Neuronal stem cell (in vitro differentiated cells): ENCODE measurements at regions not wholly inside any gene's neighbourhood (a gene's known extent, or its start where the extent isn't known, plus 50 kb on each side); places are given as distances from the start of the nearest gene placed in this dataset.
"Not testable (repeated sequence)": the region's sequence is repeated elsewhere in the genome, so short reads cannot be mapped to it uniquely, and the experiment has no call there.

Source experiments
- DNase-seq: peaks from one replicate; pipeline ENCODE4 v3.0.0-alpha.2; 2013; ENCODE audit warnings: low spot score
- H2AFZ ChIP-seq: one replicate; pipeline ENCODE4 v1.6.1; 2013; ENCODE audit warnings: mild to moderate bottlenecking, low read length, inconsistent platforms
- H2AK5ac ChIP-seq: 2 replicates; pipeline ENCODE4 v1.6.1; 2013; ENCODE audit warnings: low read depth, mild to moderate bottlenecking, inconsistent platforms, low read length, moderate library complexity, mixed read lengths
- H2BK120ac ChIP-seq: 2 replicates; pipeline ENCODE4 v1.6.1; 2013; ENCODE audit warnings: low read depth, mild to moderate bottlenecking, inconsistent platforms, low read length, moderate library complexity, mixed read lengths
- H2BK12ac ChIP-seq: one replicate; pipeline ENCODE4 v1.6.1; 2013; ENCODE audit warnings: low read length, inconsistent platforms
- H2BK15ac ChIP-seq: 2 replicates; pipeline ENCODE4 v1.6.1; 2013; ENCODE audit warnings: mild to moderate bottlenecking, low read length, inconsistent platforms, mixed read lengths
- H2BK5ac ChIP-seq: one replicate; pipeline ENCODE4 v1.6.1; 2013; ENCODE audit warnings: inconsistent platforms, mild to moderate bottlenecking, low read length, moderate library complexity
- H3K14ac ChIP-seq: one replicate; pipeline ENCODE4 v1.6.1; 2013; ENCODE audit warnings: low read length, inconsistent platforms
- H3K18ac ChIP-seq: 2 replicates; pipeline ENCODE4 v1.6.1; 2013; ENCODE audit warnings: low read length, inconsistent platforms
- H3K23ac ChIP-seq: 2 replicates; pipeline ENCODE4 v1.6.1; 2013; ENCODE audit warnings: low read depth, mild to moderate bottlenecking, mixed read lengths, low read length, inconsistent platforms; ENCODE audit not compliant: poor library complexity
- H3K27ac ChIP-seq: replicated peaks from 3 replicates; pipeline ENCODE4 v1.5.1; 2013; ENCODE audit warnings: low read length, inconsistent platforms
- H3K27me3 ChIP-seq, 3 experiments: 2 replicates each; pipeline ENCODE4 v1.6.1; 2013; ENCODE audit warnings: low read length in 3 of 3, mild to moderate bottlenecking in 2 of 3, inconsistent platforms in 1 of 3, low read depth in 1 of 3, mixed read lengths in 1 of 3, moderate library complexity in 1 of 3; ENCODE audit not compliant: control insufficient read depth in 3 of 3, insufficient read depth in 3 of 3
- H3K36me3 ChIP-seq, 2 donors: replicated peaks in 1 of 2; 2 replicates each; pipeline ENCODE4 v1.6.1; 2013; ENCODE audit warnings: low read length in 2 of 2; ENCODE audit not compliant: control insufficient read depth in 2 of 2, insufficient read depth in 2 of 2
- H3K4ac ChIP-seq: 2 replicates; pipeline ENCODE4 v1.6.1; 2013; ENCODE audit warnings: inconsistent platforms, mild to moderate bottlenecking, low read length, moderate library complexity
- H3K4me1 ChIP-seq, 2 donors: 1 replicate in 1 of 2; 2 replicates in 1 of 2; pipeline ENCODE4 v1.6.1; 2013; ENCODE audit warnings: low read length in 2 of 2, low read depth in 1 of 2; ENCODE audit not compliant: control insufficient read depth in 2 of 2, insufficient read depth in 1 of 2
- H3K4me2 ChIP-seq: one replicate; pipeline ENCODE4 v1.6.1; 2013; ENCODE audit warnings: mild to moderate bottlenecking, low read length, inconsistent platforms; ENCODE audit not compliant: insufficient read depth, poor library complexity, severe bottlenecking
- H3K4me3 ChIP-seq, 2 donors: 2 replicates each; pipeline ENCODE4 v1.5.1; 2013; ENCODE audit warnings: low read length in 2 of 2, mild to moderate bottlenecking in 2 of 2, inconsistent platforms in 1 of 2, moderate library complexity in 1 of 2
- H3K79me1 ChIP-seq: one replicate; pipeline ENCODE4 v1.6.1; 2013; ENCODE audit warnings: low read depth, mild to moderate bottlenecking, inconsistent platforms, low read length, moderate library complexity
- H3K9ac ChIP-seq: one replicate; pipeline ENCODE4 v1.6.1; 2013; ENCODE audit warnings: mild to moderate bottlenecking, low read depth, low read length, inconsistent platforms; ENCODE audit not compliant: poor library complexity
- H3K9me3 ChIP-seq, 2 donors: replicated peaks in 1 of 2; 2 replicates each; pipeline versions ENCODE3 to v1.6.1; 2013; ENCODE audit warnings: low read length in 2 of 2, mild to moderate bottlenecking in 2 of 2, inconsistent platforms in 1 of 2, low read depth in 1 of 2, mixed read lengths in 1 of 2, moderate library complexity in 1 of 2; ENCODE audit not compliant: control insufficient read depth in 2 of 2, insufficient read depth in 1 of 2
- H4K8ac ChIP-seq: one replicate; pipeline ENCODE4 v1.6.1; 2013; ENCODE audit warnings: low read depth, mild to moderate bottlenecking, inconsistent platforms, low read length, moderate library complexity
- H4K91ac ChIP-seq: one replicate; pipeline ENCODE4 v1.6.1; 2013; ENCODE audit warnings: low read length, low read depth, mild to moderate bottlenecking, inconsistent platforms; ENCODE audit not compliant: poor library complexity
- WGBS, 2 donors: extraction: QIAGEN DNeasy Blood & Tissue Kit; methylation state at CpG; one replicate each; pipeline ENCODE4 v1.1.7; 2013; ENCODE audit warnings: missing lambda C conversion rate in 2 of 2, mixed read lengths in 1 of 2; ENCODE audit not compliant: insufficient read length in 2 of 2, insufficient replicate concordance in 1 of 2; ENCODE audit errors: extremely low coverage in 2 of 2; 5-methylcytosine and 5-hydroxymethylcytosine counted together

- Histone ChIP-seq H2BK120ac (no peak overlapping the region), H3K4me2 (no peak overlapping the region), H3K23ac (no peak overlapping the region), H3K9me3 (no peaks in the 10 kb centered on the region), H3K9ac (no peak overlapping the region), H3K27me3 (no peaks in the 10 kb centered on the region), H3K4me1 (peaks cover 0 to 2% of the 10 kb centered on the region in 2 donors), H3K14ac (no peak overlapping the region), H3K4ac (no peak overlapping the region), H2BK5ac (no peak overlapping the region), H4K8ac (no peak overlapping the region), H2AFZ (no peak overlapping the region), H3K27ac (no peak overlapping the region), H2AK5ac (no peak overlapping the region), H2BK12ac (no peak overlapping the region), H3K4me3 (no peak overlapping the region), H3K18ac (no peak overlapping the region), H2BK15ac (no peak overlapping the region), H3K79me1 (no peaks in the 10 kb centered on the region), H4K91ac (no peak overlapping the region), H3K36me3 (no peaks in the 10 kb centered on the region)
- no peak for DNase-seq
- WGBS, 2 donors = no CpG with 5 or more reads among the region's 2 CpGs
Observed at GRCh38 chr5:96189028-96189826, 227.6 kb upstream of the ELL2 start.

- H2BK5ac ChIP-seq = no peak overlapping the region
- H4K8ac ChIP-seq = no peak overlapping the region
- H2BK120ac ChIP-seq = no peak overlapping the region
- no peak overlapping the region for H4K91ac ChIP-seq
- no peaks in the 10 kb centered on the region for H3K9me3 ChIP-seq
- H3K4me1 ChIP-seq = peaks cover 0 to 2% of the 10 kb centered on the region in 2 donors
- H3K27me3 ChIP-seq = no peaks in the 10 kb centered on the region
- no peak overlapping the region for H3K4me2 ChIP-seq
- no peak overlapping the region for H3K27ac ChIP-seq
- DNase-seq = no peak
- no peak overlapping the region for H3K23ac ChIP-seq
- no peak overlapping the region for H2BK12ac ChIP-seq
- no peak overlapping the region for H2AFZ ChIP-seq
- no peak overlapping the region for H3K4me3 ChIP-seq
- no CpG with 5 or more reads among the region's 5 CpGs for WGBS, 2 donors
- H2AK5ac ChIP-seq = no peak overlapping the region
- H3K9ac ChIP-seq = no peak overlapping the region
- no peak overlapping the region for H3K4ac ChIP-seq
- H3K79me1 ChIP-seq = no peaks in the 10 kb centered on the region
- no peak overlapping the region for H2BK15ac ChIP-seq
- H3K14ac ChIP-seq = no peak overlapping the region
- H3K36me3 ChIP-seq = no peaks in the 10 kb centered on the region
- no peak overlapping the region for H3K18ac ChIP-seq
Observed at GRCh38 chr5:96187309-96188027, 225.8 kb upstream of the ELL2 start.

- not testable (repeated sequence) for H2BK5ac ChIP-seq, H3K9ac ChIP-seq, H3K9me3 ChIP-seq, H3K4me1 ChIP-seq, H3K18ac ChIP-seq, H2AK5ac ChIP-seq, H3K79me1 ChIP-seq, H3K14ac ChIP-seq, H2AFZ ChIP-seq, H3K23ac ChIP-seq, H4K8ac ChIP-seq, H3K27me3 ChIP-seq, H3K27ac ChIP-seq, H3K36me3 ChIP-seq, H2BK15ac ChIP-seq, H2BK120ac ChIP-seq, H4K91ac ChIP-seq, DNase-seq, H3K4me2 ChIP-seq, H2BK12ac ChIP-seq, H3K4me3 ChIP-seq, H3K4ac ChIP-seq
Observed at GRCh38 chr5:96184510-96184909, 222.9 kb upstream of the ELL2 start.

GRCh38 chr5:96180684-96181435 is 219.2 kb upstream of the ELL2 start:
- Histone ChIP-seq H3K18ac (no peak overlapping the region), H3K4ac (no peak overlapping the region), H3K27ac (no peak overlapping the region), H3K4me2 (no peak overlapping the region), H2BK120ac (no peak overlapping the region), H3K23ac (no peak overlapping the region), H3K79me1 (no peaks in the 10 kb centered on the region), H3K27me3 (no peaks in the 10 kb centered on the region), H3K14ac (no peak overlapping the region), H2BK12ac (no peak overlapping the region), H3K9ac (no peak overlapping the region), H3K9me3 (no peaks in the 10 kb centered on the region), H2BK15ac (no peak overlapping the region), H2AK5ac (no peak overlapping the region), H4K91ac (no peak overlapping the region), H3K36me3 (no peaks in the 10 kb centered on the region), H3K4me3 (no peak overlapping the region), H3K4me1 (no peaks in the 10 kb centered on the region), H4K8ac (no peak overlapping the region), H2AFZ (no peak overlapping the region), H2BK5ac (no peak overlapping the region)
- DNase-seq = no peak
- WGBS, 2 donors = no CpG with 5 or more reads among the region's 2 CpGs
